Kidney (tissue), 13 donors: ENCODE measurements at regions not wholly inside any gene's neighbourhood (a gene's known extent, or its start where the extent isn't known, plus 50 kb on each side); places are given as distances from the start of the nearest gene placed in this dataset.

Experiments used
- DNase-seq, 5 donors: peaks; one replicate each; pipeline ENCODE4 v3.0.0-alpha.2; 2013 to 2020
- FAIRE-seq: peaks from 2 replicates; lab custom pipeline; 2012; peaks lifted over from hg19 to GRCh38; lab: Jason Lieb, UNC
- H3K27ac ChIP-seq, 2 donors: one replicate each; pipeline ENCODE4 v1.7.0; 2013; ENCODE audit warnings: low read depth in 2 of 2, low read length in 2 of 2, inconsistent platforms in 1 of 2
- H3K27me3 ChIP-seq: one replicate; pipeline ENCODE4 v1.7.1; 2013; ENCODE audit warnings: low read length, inconsistent platforms; ENCODE audit not compliant: control insufficient read depth, insufficient read depth
- H3K36me3 ChIP-seq, 3 donors: one replicate each; pipeline versions ENCODE4 v1.7.0 to v1.7.1; 2013; ENCODE audit warnings: low read length in 3 of 3, control low read depth in 1 of 3, inconsistent platforms in 1 of 3; ENCODE audit not compliant: insufficient read depth in 3 of 3, control insufficient read depth in 2 of 3
- H3K4me1 ChIP-seq, 3 donors: one replicate each; pipeline versions ENCODE4 v1.7.0 to v1.7.1; 2013; ENCODE audit warnings: low read length in 3 of 3, inconsistent platforms in 1 of 3, low read depth in 1 of 3; ENCODE audit not compliant: control insufficient read depth in 2 of 3, insufficient read depth in 2 of 3
- H3K4me3 ChIP-seq, 3 donors: one replicate each; pipeline versions ENCODE4 v1.7.0 to v1.8.1; 2013; ENCODE audit warnings: low read length in 3 of 3, control low read depth in 1 of 3, inconsistent platforms in 1 of 3
- H3K9ac ChIP-seq, 3 donors: one replicate each; pipeline versions ENCODE4 v1.7.0 to v1.7.1; 2013; ENCODE audit warnings: low read length in 3 of 3, control low read depth in 1 of 3, inconsistent platforms in 1 of 3
- H3K9me3 ChIP-seq, 3 donors: one replicate each; pipeline versions ENCODE4 v1.7.0 to v1.7.1; 2013; ENCODE audit warnings: low read length in 3 of 3, control low read depth in 1 of 3, inconsistent platforms in 1 of 3; ENCODE audit not compliant: control insufficient read depth in 2 of 3, insufficient read depth in 1 of 3
- CTCF ChIP-seq: IDR thresholded peaks from 3 replicates; pipeline ENCODE4 v1.5.1; 2012; ENCODE audit warnings: mild to moderate bottlenecking, moderate library complexity, borderline replicate concordance; ENCODE audit not compliant: insufficient read depth; ENCODE audit errors: extremely low read depth
- intact Hi-C: fragments of 100-400 bp; cut with DNase I; formaldehyde crosslinking; loops from one replicate; pipeline ENCODE4 v1.11.1; 2022
- donor health status: control.
- donor health status: control.
- donor health status: control.
- donor health status: control.
- donor health status: control.
- donor health status: DM: yes; HTN: yes; CAD: no.
- donor health status: Normal renal cell carcinoma (clear cell type).

GRCh38 chr2:114049280-114049679 is 159.4 kb downstream of the ACTR3 start:
- DNase-seq: no peak
- intact Hi-C loops: no loop called here
- Histone ChIP-seq H3K27ac (no peak overlapping the region), H3K9ac (no peak overlapping the region), H3K4me3 (no peak overlapping the region), H3K4me1 (no peaks in the 10 kb centered on the region), H3K9me3 (no peaks in the 10 kb centered on the region), H3K36me3 (no peaks in the 10 kb centered on the region), H3K27me3 (no peaks in the 10 kb centered on the region)
- no peak for FAIRE-seq
- TF ChIP-seq CTCF: no peak

- FAIRE-seq (no peak), DNase-seq (no peak)
These were observed 159.9 kb downstream of the ACTR3 start for GRCh38 chr2:114049826-114050225.

GRCh38 chr2:114056294-114057143 is 166.6 kb downstream of the ACTR3 start:
- DNase-seq (no peak), FAIRE-seq (no peak)
- H3K4me3 ChIP-seq: no peak overlapping the region
- intact Hi-C loops: no loop called here
- no peaks in the 10 kb centered on the region for H3K27me3 ChIP-seq
- no peaks in the 10 kb centered on the region for H3K36me3 ChIP-seq
- TF ChIP-seq CTCF: no peak
- H3K27ac ChIP-seq: no peak overlapping the region
- H3K4me1 ChIP-seq: no peaks in the 10 kb centered on the region
- H3K9ac ChIP-seq: no peak overlapping the region
- no peaks in the 10 kb centered on the region for H3K9me3 ChIP-seq

More at GRCh38 chr2:114049826-114050225, 159.9 kb downstream of the ACTR3 start:
- no peak overlapping the region for H3K9ac ChIP-seq
- no peaks in the 10 kb centered on the region for H3K27me3 ChIP-seq
- no peaks in the 10 kb centered on the region for H3K36me3 ChIP-seq
- no peak for TF ChIP-seq CTCF
- H3K9me3 ChIP-seq: no peaks in the 10 kb centered on the region
- no peak overlapping the region for H3K4me3 ChIP-seq
- H3K27ac ChIP-seq: no peak overlapping the region
- intact Hi-C loops: no loop called here
- H3K4me1 ChIP-seq: no peaks in the 10 kb centered on the region

GRCh38 chr2:114057638-114058037 is 167.7 kb downstream of the ACTR3 start:
- no peak for TF ChIP-seq CTCF
- no peak overlapping the region for H3K4me3 ChIP-seq
- intact Hi-C loops: no loop called here
- no peak for FAIRE-seq
- no peak overlapping the region for H3K27ac ChIP-seq
- H3K9ac ChIP-seq: no peak overlapping the region
- DNase-seq: no peak
- no peaks in the 10 kb centered on the region for H3K36me3 ChIP-seq
- H3K9me3 ChIP-seq: no peaks in the 10 kb centered on the region
- no peaks in the 10 kb centered on the region for H3K4me1 ChIP-seq
- no peaks in the 10 kb centered on the region for H3K27me3 ChIP-seq
